Peyer's patch (tissue), 4 donors: ENCODE measurements at regions not wholly inside any gene's neighbourhood (a gene's known extent, or its start where the extent isn't known, plus 50 kb on each side); places are given as distances from the start of the nearest gene placed in this dataset.

Experiments used
- POLR2A ChIP-seq, 2 donors: fragments of 450-650 bp; IDR thresholded peaks; one replicate each; pipeline ENCODE4 v1.5.1; 2017; ENCODE audit warnings: antibody characterized with exemption in 2 of 2, mild to moderate bottlenecking in 2 of 2, moderate library complexity in 2 of 2
- TF ChIP-seq, protein P1 (sequence below), 6 experiments: fragments of 450-650 bp in 4 of 6; fragments of 200-600 bp in 2 of 6; sonication (generic) in 1 of 6; IDR thresholded peaks; one replicate each; pipeline ENCODE4 v1.5.1; 2017 to 2019; ENCODE audit warnings: antibody characterized with exemption in 6 of 6, mild to moderate bottlenecking in 3 of 6, moderate library complexity in 1 of 6

DNA sequence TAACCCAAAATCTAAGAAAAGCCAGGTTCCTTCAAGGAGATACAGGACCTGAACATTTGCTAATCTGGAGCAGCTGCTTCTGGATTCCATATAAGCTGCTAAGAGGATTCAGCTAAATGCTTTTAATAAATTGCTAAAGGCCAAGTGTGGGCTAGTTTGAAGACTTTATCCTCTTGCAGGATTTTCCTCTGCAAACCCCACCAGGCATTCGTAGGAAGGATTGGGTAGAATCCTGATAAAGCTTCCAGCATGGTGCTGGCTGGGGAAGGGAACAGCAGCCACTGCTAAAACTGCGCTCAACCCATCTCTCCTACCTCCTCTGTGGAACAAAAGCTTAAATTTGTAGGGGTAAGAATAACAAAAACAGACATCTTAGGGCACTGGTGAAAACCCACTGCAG lies 61.3 kb upstream of the TAB3 start:
- TF ChIP-seq, protein P1, sequence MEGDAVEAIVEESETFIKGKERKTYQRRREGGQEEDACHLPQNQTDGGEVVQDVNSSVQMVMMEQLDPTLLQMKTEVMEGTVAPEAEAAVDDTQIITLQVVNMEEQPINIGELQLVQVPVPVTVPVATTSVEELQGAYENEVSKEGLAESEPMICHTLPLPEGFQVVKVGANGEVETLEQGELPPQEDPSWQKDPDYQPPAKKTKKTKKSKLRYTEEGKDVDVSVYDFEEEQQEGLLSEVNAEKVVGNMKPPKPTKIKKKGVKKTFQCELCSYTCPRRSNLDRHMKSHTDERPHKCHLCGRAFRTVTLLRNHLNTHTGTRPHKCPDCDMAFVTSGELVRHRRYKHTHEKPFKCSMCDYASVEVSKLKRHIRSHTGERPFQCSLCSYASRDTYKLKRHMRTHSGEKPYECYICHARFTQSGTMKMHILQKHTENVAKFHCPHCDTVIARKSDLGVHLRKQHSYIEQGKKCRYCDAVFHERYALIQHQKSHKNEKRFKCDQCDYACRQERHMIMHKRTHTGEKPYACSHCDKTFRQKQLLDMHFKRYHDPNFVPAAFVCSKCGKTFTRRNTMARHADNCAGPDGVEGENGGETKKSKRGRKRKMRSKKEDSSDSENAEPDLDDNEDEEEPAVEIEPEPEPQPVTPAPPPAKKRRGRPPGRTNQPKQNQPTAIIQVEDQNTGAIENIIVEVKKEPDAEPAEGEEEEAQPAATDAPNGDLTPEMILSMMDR (IDR thresholded peaks at IDR 0.05) = no peak
- no peak for TF ChIP-seq POLR2A (IDR thresholded peaks at IDR 0.05)
